C4-2B (cell line): ENCODE measurements at regions not wholly inside any gene's neighbourhood (a gene's known extent, or its start where the extent isn't known, plus 50 kb on each side); places are given as distances from the start of the nearest gene placed in this dataset.

ENCODE experiments used
- CTCF ChIP-seq: fragments of 450-650 bp; conservative IDR thresholded peaks from 2 replicates; pipeline ENCODE4 v1.5.1; 2017; ENCODE audit warnings: mild to moderate bottlenecking
- ZFX ChIP-seq: fragments of 450-650 bp; IDR thresholded peaks from 2 replicates; pipeline ENCODE4 v1.6.1; 2017

DNA sequence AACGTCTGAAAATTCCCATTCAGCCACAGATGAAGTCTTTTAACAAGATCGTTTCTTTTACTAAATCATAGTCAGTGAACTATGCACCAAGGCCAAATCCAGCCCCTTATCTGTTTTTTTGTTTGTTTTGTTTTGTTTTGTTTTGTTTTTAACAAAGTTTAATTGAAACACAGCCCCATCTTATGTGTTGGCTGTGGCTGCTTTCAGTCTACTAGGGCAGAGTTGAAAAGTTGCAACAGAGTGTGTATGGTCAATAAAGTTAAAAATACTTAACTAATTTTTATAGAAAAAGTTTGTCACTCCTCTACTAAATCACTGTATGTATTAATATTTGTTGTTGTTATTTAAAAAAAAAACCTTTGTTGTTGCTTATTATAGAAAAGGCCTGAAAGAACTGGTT is 137.1 kb downstream of the CAAP1 start:
- TF ChIP-seq CTCF (no peak), ZFX (no peak)
